Lower leg skin (tissue), 3 donors: ENCODE measurements at regions not wholly inside any gene's neighbourhood (a gene's known extent, or its start where the extent isn't known, plus 50 kb on each side); places are given as distances from the start of the nearest gene placed in this dataset.

Experiments
- POLR2A ChIP-seq, 2 donors: fragments of 450-650 bp; IDR thresholded peaks; one replicate each; pipeline ENCODE4 v1.6.1; 2016 to 2017; ENCODE audit warnings: antibody characterized with exemption in 2 of 2, mild to moderate bottlenecking in 1 of 2, moderate library complexity in 1 of 2
- TF ChIP-seq, protein P1 (sequence below), 3 donors: fragments of 450-650 bp; IDR thresholded peaks; one replicate each; pipeline ENCODE4 v1.5.1; 2016; ENCODE audit warnings: antibody characterized with exemption in 3 of 3, mild to moderate bottlenecking in 3 of 3, moderate library complexity in 2 of 3

DNA sequence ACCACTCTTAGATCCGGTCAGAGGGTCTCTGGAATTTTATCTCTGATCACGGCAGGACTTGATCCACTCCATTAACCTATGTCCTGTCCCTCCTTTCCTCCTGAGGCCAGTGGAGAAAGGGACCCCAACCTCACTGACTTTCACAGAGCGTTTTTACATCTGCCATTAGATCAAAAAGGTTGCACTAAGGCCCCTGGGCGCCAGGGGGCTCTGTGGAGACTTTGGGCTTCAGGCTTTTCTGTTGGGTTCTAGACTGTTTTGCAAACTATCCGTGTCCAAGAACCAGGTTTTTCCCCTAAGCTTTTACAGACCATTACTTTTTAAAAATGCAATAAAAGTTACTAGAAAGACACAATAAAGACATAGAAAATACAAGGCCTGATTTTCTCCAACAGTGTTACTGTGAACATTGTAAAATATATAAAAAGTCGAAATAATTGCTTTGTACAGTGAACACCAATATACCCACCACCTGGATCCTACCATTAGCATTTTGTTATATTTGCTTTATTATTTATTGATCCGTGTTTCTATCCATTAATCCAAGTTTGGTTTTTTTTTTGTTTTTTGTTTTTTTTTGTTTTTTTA lies 159.7 kb downstream of the POLR2M start:
- TF ChIP-seq, protein P1, sequence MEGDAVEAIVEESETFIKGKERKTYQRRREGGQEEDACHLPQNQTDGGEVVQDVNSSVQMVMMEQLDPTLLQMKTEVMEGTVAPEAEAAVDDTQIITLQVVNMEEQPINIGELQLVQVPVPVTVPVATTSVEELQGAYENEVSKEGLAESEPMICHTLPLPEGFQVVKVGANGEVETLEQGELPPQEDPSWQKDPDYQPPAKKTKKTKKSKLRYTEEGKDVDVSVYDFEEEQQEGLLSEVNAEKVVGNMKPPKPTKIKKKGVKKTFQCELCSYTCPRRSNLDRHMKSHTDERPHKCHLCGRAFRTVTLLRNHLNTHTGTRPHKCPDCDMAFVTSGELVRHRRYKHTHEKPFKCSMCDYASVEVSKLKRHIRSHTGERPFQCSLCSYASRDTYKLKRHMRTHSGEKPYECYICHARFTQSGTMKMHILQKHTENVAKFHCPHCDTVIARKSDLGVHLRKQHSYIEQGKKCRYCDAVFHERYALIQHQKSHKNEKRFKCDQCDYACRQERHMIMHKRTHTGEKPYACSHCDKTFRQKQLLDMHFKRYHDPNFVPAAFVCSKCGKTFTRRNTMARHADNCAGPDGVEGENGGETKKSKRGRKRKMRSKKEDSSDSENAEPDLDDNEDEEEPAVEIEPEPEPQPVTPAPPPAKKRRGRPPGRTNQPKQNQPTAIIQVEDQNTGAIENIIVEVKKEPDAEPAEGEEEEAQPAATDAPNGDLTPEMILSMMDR (IDR thresholded peaks at IDR 0.05), result no peak
- no peak for TF ChIP-seq POLR2A (IDR thresholded peaks at IDR 0.05)
